Activated CD4-positive, alpha-beta T cell treated with anti-CD3 and anti-CD28 coated beads for 36 hours (primary cell): ENCODE measurements at regions not wholly inside any gene's neighbourhood (a gene's known extent, or its start where the extent isn't known, plus 50 kb on each side); places are given as distances from the start of the nearest gene placed in this dataset.
"Not testable (repeated sequence)": the region's sequence is repeated elsewhere in the genome, so short reads cannot be mapped to it uniquely, and the experiment has no call there.

Source experiments
- ATAC-seq: fragments of 200-7000 bp; cut with Tn5 transposase; one replicate; pipeline ENCODE4 v1.10.0; 2021; ENCODE audit warnings: mild to moderate bottlenecking, moderate library complexity
- CTCF ChIA-PET: fragments of 350-600 bp; sonication (Branson Sonifier 250); formaldehyde crosslinking; loops from one replicate; lab custom pipeline; 2021; ENCODE audit warnings: antibody characterized with exemption; lab: Charles Lee
- POLR2A ChIA-PET: fragments of 350-600 bp; sonication (Branson Sonifier 250); formaldehyde crosslinking; loops from one replicate; lab custom pipeline; 2021; ENCODE audit warnings: antibody characterized with exemption, inconsistent platforms; lab: Charles Lee
- DNase-seq: peaks from one replicate; pipeline ENCODE4 v3.0.0-alpha.2; 2020
- H3K27ac Mint-ChIP-seq: one replicate; pipeline ENCODE4 v1.8.0; 2021; ENCODE audit warnings: mixed read lengths
- H3K27me3 Mint-ChIP-seq: one replicate; pipeline ENCODE4 v1.8.0; 2021; ENCODE audit warnings: mixed read lengths
- H3K36me3 Mint-ChIP-seq: one replicate; pipeline ENCODE4 v1.8.0; 2021; ENCODE audit warnings: low read depth, mixed read lengths
- H3K4me1 Mint-ChIP-seq: one replicate; pipeline ENCODE4 v1.8.0; 2021; ENCODE audit warnings: mixed read lengths
- H3K4me3 Mint-ChIP-seq: one replicate; pipeline ENCODE4 v1.8.0; 2021; ENCODE audit warnings: mild to moderate bottlenecking, moderate library complexity, mixed read lengths
- H3K9me3 Mint-ChIP-seq: one replicate; pipeline ENCODE4 v1.8.0; 2021; ENCODE audit warnings: low read depth, mixed read lengths
- intact Hi-C, 2 experiments: fragments of 100-400 bp; cut with DNase I in 1 of 2; cut with micrococcal nuclease in 1 of 2; formaldehyde crosslinking; loops; one replicate each; pipeline versions ENCODE4 v1.14.2 to v1.15.1; 2022 to 2024; cut with DNase I, micrococcal nuclease

DNA sequence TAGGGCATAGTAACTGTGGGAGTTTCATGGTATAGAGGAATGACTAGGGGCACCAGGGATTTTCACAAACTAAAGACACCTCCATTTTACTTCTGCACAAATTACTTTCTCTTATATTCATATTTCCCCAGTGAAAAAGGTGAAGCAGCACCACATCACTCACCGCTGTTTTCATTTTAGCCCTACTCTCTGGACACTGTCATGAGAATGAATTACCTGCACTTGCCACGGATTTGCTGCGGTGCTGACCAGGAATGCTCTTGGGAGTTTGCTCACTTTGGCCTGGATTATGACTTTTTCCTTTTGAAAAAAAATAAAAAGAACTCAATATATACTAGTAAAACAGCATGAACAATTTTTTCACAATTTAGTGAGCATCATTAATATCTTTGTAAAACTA is 351.3 kb downstream of the NKX6-1 start:
- ChIA-PET CTCF (no interaction called here), POLR2A (no interaction called here)
- no peak overlapping the region for H3K4me3 Mint-ChIP-seq
- ATAC-seq (no peak), DNase-seq (no peak)
- no peaks in the 10 kb centered on the region for H3K36me3 Mint-ChIP-seq
- H3K4me1 Mint-ChIP-seq: peaks cover 12% of the 10 kb centered on the region
- no peaks in the 10 kb centered on the region for H3K27me3 Mint-ChIP-seq
- H3K27ac Mint-ChIP-seq: no peak overlapping the region
- no peaks in the 10 kb centered on the region for H3K9me3 Mint-ChIP-seq
- intact Hi-C loops: no loop called here

GRCh38 chr4:84146300-84146959 is 352.7 kb downstream of the NKX6-1 start:
- no peaks in the 10 kb centered on the region for H3K9me3 Mint-ChIP-seq
- ChIA-PET POLR2A (no interaction called here), CTCF (no interaction called here)
- no peak overlapping the region for H3K4me3 Mint-ChIP-seq
- H3K27ac Mint-ChIP-seq: no peak overlapping the region
- DNase-seq (no peak), ATAC-seq (no peak)
- peaks cover 12% of the 10 kb centered on the region for H3K4me1 Mint-ChIP-seq
- H3K27me3 Mint-ChIP-seq: no peaks in the 10 kb centered on the region
- H3K36me3 Mint-ChIP-seq: no peaks in the 10 kb centered on the region
- intact Hi-C loops: no loop called here

- POLR2A ChIA-PET: interaction anchor here (0.6 kb wide), 1 partner anchor 11 kb away, joined by 4 read pairs; no protein-coding TSS in a partner anchor
- intact Hi-C loops: no loop called here
- Mint-ChIP-seq H3K4me1 (peaks cover 12% of the 10 kb centered on the region), H3K27me3 (no peaks in the 10 kb centered on the region), H3K9me3 (no peaks in the 10 kb centered on the region), H3K4me3 (no peak overlapping the region), H3K36me3 (no peaks in the 10 kb centered on the region), H3K27ac (no peak overlapping the region)
- DNase-seq (no peak), ATAC-seq (no peak)
- CTCF ChIA-PET: no interaction called here
Observed at GRCh38 chr4:84145176-84145575, 353.9 kb downstream of the NKX6-1 start.

DNA sequence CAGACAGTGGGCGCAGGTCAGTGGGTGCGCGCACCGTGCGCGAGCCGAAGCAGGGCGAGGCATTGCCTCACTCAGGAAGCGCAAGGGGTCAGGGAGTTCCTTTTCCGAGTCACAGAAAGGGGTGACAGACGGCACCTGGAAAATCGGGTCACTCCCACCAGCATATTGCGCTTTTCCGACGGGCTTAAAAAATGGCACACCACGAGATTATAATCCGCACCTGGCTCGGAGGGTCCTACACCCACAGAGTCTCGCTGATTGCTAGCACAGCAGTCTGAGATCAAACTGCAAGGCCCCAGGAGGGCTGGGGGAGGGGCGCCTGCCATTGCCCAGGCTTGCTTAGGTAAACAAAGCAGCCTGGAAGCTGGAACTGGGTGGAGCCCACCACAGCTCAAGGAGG is 372.2 kb downstream of the NKX6-1 start:
- POLR2A ChIA-PET, ATAC-seq, H3K4me3 Mint-ChIP-seq, H3K27ac Mint-ChIP-seq, CTCF ChIA-PET, H3K4me1 Mint-ChIP-seq, intact Hi-C loops, H3K36me3 Mint-ChIP-seq, H3K9me3 Mint-ChIP-seq, H3K27me3 Mint-ChIP-seq, DNase-seq: not testable (repeated sequence)

DNA sequence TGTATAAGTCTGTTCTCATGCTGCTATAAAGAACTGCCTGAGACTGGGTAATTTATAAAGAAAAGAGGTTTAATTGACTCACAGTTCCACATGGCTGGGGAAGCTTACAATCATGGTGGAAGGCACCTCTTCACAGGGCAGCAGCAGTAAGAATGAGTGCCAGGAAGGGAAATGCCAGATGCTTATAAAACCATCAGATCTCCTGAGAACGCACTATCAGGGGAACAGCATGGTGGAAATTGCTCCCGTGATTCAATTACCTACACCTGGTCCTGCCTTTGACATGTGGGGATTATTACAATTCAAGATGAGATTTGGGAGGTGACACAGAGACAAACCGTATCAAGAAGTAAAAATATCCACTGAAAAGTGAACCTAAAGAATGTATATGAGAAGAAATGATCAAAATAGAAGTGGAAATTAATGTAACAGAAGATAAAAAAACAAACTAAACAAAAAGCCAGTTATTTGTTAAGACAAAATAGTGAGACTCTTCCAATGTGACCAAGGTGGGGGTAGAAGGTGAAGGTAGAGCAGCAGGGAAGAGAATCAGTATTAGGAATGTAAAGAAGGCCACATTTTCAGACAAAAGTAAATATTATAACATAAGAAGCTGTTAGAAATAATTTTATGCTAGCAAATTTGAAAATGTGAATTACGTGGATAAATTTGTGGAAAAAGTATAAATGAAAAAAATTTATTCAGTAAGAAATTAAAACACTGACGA is 372.9 kb downstream of the NKX6-1 start:
- no peaks in the 10 kb centered on the region for H3K4me1 Mint-ChIP-seq
- ATAC-seq (no peak), DNase-seq (no peak)
- no peaks in the 10 kb centered on the region for H3K36me3 Mint-ChIP-seq
- peaks cover 9% of the 10 kb centered on the region for H3K27me3 Mint-ChIP-seq
- peaks cover 4% of the 10 kb centered on the region for H3K9me3 Mint-ChIP-seq
- intact Hi-C loops: no loop called here
- ChIA-PET CTCF (no interaction called here), POLR2A (no interaction called here)
- no peak overlapping the region for H3K4me3 Mint-ChIP-seq
- no peak overlapping the region for H3K27ac Mint-ChIP-seq

DNA sequence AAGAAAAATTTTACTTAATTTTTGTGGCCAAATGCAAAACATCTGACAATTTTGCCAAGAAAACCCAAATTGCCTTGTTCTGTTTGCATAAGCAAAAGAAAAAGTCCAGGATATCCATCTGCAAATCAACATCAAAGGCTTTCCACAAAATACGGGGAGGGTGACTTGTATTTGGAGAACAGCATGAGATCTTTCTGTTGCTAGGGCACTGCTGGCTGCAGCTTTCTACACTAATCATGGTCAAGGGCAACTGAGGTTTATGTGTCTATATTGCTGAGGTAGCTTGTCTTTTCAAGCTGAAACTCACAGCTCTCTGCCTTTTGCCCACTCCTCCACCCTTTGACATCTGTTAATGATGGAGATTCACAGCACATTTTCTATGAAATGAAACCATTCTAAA is 389.1 kb downstream of the NKX6-1 start:
- Mint-ChIP-seq H3K27me3 (no peaks in the 10 kb centered on the region), H3K27ac (no peak overlapping the region), H3K4me3 (no peak overlapping the region), H3K36me3 (no peaks in the 10 kb centered on the region), H3K9me3 (peaks cover 8% of the 10 kb centered on the region), H3K4me1 (no peaks in the 10 kb centered on the region)
- ATAC-seq: no peak
- ChIA-PET POLR2A (no interaction called here), CTCF (no interaction called here)
- intact Hi-C loops: no loop called here
- no peak for DNase-seq

DNA sequence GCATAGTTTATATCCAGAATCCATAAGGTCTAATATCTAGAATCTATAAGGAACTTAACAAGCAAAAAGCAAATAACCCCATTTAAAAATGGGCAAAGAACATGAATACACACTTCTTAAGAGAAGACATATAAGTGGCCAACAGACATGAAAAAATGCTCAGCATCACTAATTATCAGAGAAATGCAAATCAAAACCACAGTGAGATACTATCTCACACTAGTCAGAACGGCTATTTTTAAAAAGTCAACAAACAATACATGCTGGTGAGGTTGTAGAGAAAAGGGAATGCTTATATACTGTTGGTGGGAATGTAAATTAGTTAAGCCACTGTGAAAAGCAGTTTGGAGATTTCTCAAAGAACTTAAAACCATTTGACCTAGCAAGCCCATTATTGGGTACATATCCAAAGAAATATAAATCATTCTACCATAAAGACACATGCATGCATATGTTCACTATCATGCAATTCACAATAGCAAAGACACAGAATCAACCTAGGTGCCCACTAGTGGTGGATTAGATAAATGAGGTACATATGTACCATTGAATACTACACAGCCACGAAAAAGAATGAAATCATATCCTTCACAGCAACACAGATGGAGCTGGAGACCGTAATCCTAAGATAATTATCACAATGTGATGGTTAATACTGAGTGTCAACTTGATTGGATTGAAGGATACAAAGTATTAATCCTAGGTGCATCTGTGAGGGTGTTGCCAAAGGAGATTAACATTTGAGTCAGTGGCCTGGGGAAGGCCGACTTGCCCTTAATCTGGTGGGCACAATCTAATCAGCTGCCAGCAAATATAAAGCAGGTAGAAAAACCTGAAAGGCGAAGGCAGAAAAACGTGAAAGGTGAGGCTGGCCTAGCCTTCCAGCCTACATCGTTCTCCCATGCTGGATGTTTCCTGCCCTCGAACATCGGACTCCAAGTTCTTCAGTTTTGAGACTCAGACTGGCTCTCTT is 397.2 kb downstream of the NKX6-1 start:
- intact Hi-C loops, H3K27me3 Mint-ChIP-seq, H3K4me3 Mint-ChIP-seq, DNase-seq, POLR2A ChIA-PET, ATAC-seq, H3K36me3 Mint-ChIP-seq, H3K9me3 Mint-ChIP-seq, H3K4me1 Mint-ChIP-seq, CTCF ChIA-PET, H3K27ac Mint-ChIP-seq: not testable (repeated sequence)

DNA sequence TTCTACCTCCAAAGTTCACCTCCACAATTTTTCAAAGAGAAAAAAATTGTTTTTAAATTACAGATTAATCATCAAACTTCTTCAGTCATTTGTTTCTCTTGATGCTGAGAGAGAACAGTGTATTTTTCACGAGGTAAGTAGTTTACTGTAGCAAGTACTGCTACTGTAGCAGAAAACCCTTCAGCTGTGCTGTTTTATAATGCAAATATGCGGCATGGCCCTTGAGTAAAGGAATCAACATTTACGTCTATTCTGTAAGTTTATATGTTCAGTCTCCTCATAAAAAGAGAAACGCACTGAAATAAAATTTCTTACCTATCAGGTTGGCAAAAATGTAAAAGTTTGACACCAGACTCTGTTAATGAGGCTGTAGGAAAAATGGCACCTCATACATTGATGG is 399.0 kb downstream of the NKX6-1 start:
- Mint-ChIP-seq H3K27me3 (no peaks in the 10 kb centered on the region), H3K4me1 (no peaks in the 10 kb centered on the region), H3K27ac (no peak overlapping the region), H3K9me3 (no peaks in the 10 kb centered on the region), H3K4me3 (no peak overlapping the region), H3K36me3 (no peaks in the 10 kb centered on the region)
- POLR2A ChIA-PET: no interaction called here
- DNase-seq (no peak), ATAC-seq (no peak)
- CTCF ChIA-PET: no interaction called here
- intact Hi-C loops: no loop called here

DNA sequence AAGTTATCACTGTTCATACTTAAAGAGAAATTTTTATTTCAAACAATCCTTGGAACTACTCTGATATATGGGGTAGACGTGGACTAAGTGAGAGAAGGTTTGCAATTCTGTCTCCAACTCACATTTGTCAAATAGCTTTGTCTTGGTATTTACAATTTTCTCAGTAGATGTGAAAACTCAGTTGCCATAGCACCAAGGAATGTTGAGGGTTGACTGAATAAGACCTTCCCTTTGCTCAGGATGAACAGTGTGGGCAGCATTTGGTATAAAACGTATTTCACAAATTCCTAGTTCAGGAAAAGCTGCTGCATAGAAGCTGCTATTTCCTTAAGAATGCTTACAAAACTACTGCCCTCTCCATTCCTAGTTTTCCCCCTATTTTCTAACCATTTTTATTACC is 399.5 kb downstream of the NKX6-1 start:
- intact Hi-C loops: no loop called here
- DNase-seq: no peak
- H3K27me3 Mint-ChIP-seq: no peaks in the 10 kb centered on the region
- no peaks in the 10 kb centered on the region for H3K36me3 Mint-ChIP-seq
- ChIA-PET POLR2A (no interaction called here), CTCF (no interaction called here)
- H3K9me3 Mint-ChIP-seq: no peaks in the 10 kb centered on the region
- no peak for ATAC-seq
- no peak overlapping the region for H3K27ac Mint-ChIP-seq
- no peaks in the 10 kb centered on the region for H3K4me1 Mint-ChIP-seq
- no peak overlapping the region for H3K4me3 Mint-ChIP-seq

- H3K27me3 Mint-ChIP-seq: no peaks in the 10 kb centered on the region
- POLR2A ChIA-PET: no interaction called here
- H3K4me3 Mint-ChIP-seq: no peak overlapping the region
- DNase-seq (no peak), ATAC-seq (no peak)
- intact Hi-C loops: no loop called here
- CTCF ChIA-PET: no interaction called here
- H3K27ac Mint-ChIP-seq: no peak overlapping the region
- H3K4me1 Mint-ChIP-seq: no peaks in the 10 kb centered on the region
- no peaks in the 10 kb centered on the region for H3K9me3 Mint-ChIP-seq
- no peaks in the 10 kb centered on the region for H3K36me3 Mint-ChIP-seq
Observed at GRCh38 chr4:84091266-84091665, 407.8 kb downstream of the NKX6-1 start.

DNA sequence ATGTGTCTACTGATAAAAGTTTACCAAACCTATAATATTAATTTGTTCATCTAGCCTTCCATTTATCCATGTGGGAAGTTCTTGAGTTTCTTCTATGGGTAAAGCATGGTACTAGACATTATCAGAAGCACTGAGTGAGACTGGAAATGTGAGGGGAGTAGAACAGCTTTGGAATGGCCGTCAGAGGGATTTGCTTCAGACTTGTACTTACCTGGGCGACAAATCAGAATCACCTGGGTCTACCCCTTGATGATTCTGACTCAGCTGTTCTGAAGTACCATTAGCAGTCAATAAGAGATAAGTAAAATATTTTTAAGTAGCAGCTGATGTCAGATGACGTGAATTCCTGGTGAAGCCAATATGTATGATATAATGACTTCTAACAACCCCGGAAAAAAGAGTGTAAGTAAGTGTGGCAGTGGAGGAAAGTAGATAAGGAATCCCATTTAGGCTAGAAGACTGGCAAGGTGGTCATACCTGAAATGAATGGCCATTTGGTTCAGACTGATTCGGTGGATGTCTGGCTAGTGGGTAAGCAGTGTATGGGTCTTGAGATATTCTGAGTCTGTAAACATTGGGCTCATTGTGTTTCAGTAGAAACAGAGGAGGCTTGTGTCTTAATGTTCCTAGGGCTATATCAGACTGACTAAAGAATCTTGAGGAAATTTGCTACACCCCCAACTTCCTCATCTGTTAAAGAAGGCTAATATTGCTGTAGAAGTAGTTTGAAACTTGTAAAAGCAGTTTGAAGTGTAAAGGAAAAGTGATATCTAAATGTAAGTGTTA is 409.2 kb downstream of the NKX6-1 start:
- no peak overlapping the region for H3K27ac Mint-ChIP-seq
- no peak for DNase-seq
- no peaks in the 10 kb centered on the region for H3K36me3 Mint-ChIP-seq
- ChIA-PET POLR2A (no interaction called here), CTCF (no interaction called here)
- no peak for ATAC-seq
- intact Hi-C loops: no loop called here
- H3K27me3 Mint-ChIP-seq: no peaks in the 10 kb centered on the region
- H3K4me1 Mint-ChIP-seq: no peaks in the 10 kb centered on the region
- H3K4me3 Mint-ChIP-seq: no peak overlapping the region
- H3K9me3 Mint-ChIP-seq: no peaks in the 10 kb centered on the region
